ENCODE measurements at regions not wholly inside any gene's neighbourhood (a gene's known extent, or its start where the extent isn't known, plus 50 kb on each side); places are given as distances from the start of the nearest gene placed in this dataset.
A peak's percentile ranks its signal among the peaks of the same experiment; 100 is the strongest.
"Not testable (repeated sequence)": the region's sequence is repeated elsewhere in the genome, so short reads cannot be mapped to it uniquely, and the experiment has no call there.

- no peak for DNase-seq
Observed at GRCh38 chr3:150127011-150127490, 156.4 kb upstream of the PFN2 start.

GRCh38 chr3:150124142-150124541 is 153.4 kb upstream of the PFN2 start:
- no peak for DNase-seq

GRCh38 chr3:150123249-150123648 is 152.6 kb upstream of the PFN2 start:
- DNase-seq = not testable (repeated sequence)

GRCh38 chr3:150118219-150118618 is 147.5 kb upstream of the PFN2 start:
- DNase-seq = no peak

- no peak for DNase-seq
Observed at GRCh38 chr3:150117076-150117475, 146.4 kb upstream of the PFN2 start.

- no peak for DNase-seq
Observed at GRCh38 chr3:150116196-150116595, 145.5 kb upstream of the PFN2 start.

GRCh38 chr3:150114873-150115540 is 144.3 kb upstream of the PFN2 start:
- DNase-seq = no peak

GRCh38 chr3:150114273-150114672 is 143.6 kb upstream of the PFN2 start:
- DNase-seq = no peak

GRCh38 chr3:150110097-150110496 is 139.4 kb upstream of the PFN2 start:
- no peak for DNase-seq

GRCh38 chr3:150107429-150108175 is 136.9 kb upstream of the PFN2 start:
- DNase-seq = no peak

GRCh38 chr3:150106740-150107428 is 136.2 kb upstream of the PFN2 start:
- DNase-seq = peak; percentile 45

GRCh38 chr3:150105886-150106612 is 135.4 kb upstream of the PFN2 start:
- no peak for DNase-seq

- no peak for DNase-seq
Observed at GRCh38 chr3:150105025-150105424, 134.3 kb upstream of the PFN2 start.

- DNase-seq = no peak
Observed at GRCh38 chr3:150104564-150104963, 133.9 kb upstream of the PFN2 start.

- no peak for DNase-seq
Observed at GRCh38 chr3:150101016-150101415, 130.3 kb upstream of the PFN2 start.

- DNase-seq = no peak
Observed at GRCh38 chr3:150098621-150099020, 127.9 kb upstream of the PFN2 start.

- no peak for DNase-seq
Observed at GRCh38 chr3:150097588-150097890, 126.8 kb upstream of the PFN2 start.

GRCh38 chr3:150096700-150097587 is 126.2 kb upstream of the PFN2 start:
- no peak for DNase-seq

GRCh38 chr3:150094150-150094933 is 123.6 kb upstream of the PFN2 start:
- DNase-seq = no peak

GRCh38 chr3:150091626-150092025 is 120.9 kb upstream of the PFN2 start:
- DNase-seq = no peak

GRCh38 chr3:150090877-150091276 is 120.2 kb upstream of the PFN2 start:
- DNase-seq = no peak

All from skin of body (tissue), 1 donor.